ENCODE measurements at regions not wholly inside any gene's neighbourhood (a gene's known extent, or its start where the extent isn't known, plus 50 kb on each side); places are given as distances from the start of the nearest gene placed in this dataset.

DNA sequence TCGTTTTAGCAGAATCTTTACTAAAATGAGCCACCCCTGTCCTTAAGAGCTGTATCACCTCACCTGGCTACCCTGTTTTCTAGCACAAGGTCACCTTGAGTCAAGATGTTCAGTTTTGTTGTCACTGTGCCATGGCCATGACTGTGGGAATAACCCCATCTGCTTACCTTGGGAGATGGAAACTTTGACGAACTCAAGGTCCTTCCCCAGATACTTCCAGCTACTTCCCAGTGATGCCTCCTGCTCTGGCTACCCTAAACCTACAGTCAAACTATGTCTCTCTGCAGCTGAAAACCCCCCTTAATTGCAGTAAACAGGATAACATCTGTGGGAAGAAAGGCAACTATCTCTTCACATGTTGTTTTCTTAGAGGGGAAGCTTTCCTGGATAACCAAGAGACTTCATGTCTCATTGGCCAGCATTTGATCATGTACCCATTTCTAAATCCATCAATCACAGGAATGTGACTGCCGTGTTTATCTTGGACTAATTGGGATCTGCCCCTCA, 89.5 kb upstream of the C1orf21 start:
- TF ChIP-seq, protein P1, sequence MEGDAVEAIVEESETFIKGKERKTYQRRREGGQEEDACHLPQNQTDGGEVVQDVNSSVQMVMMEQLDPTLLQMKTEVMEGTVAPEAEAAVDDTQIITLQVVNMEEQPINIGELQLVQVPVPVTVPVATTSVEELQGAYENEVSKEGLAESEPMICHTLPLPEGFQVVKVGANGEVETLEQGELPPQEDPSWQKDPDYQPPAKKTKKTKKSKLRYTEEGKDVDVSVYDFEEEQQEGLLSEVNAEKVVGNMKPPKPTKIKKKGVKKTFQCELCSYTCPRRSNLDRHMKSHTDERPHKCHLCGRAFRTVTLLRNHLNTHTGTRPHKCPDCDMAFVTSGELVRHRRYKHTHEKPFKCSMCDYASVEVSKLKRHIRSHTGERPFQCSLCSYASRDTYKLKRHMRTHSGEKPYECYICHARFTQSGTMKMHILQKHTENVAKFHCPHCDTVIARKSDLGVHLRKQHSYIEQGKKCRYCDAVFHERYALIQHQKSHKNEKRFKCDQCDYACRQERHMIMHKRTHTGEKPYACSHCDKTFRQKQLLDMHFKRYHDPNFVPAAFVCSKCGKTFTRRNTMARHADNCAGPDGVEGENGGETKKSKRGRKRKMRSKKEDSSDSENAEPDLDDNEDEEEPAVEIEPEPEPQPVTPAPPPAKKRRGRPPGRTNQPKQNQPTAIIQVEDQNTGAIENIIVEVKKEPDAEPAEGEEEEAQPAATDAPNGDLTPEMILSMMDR (IDR thresholded peaks at IDR 0.05), result no peak
- TF ChIP-seq POLR2A (IDR thresholded peaks at IDR 0.05) (no peak), POLR2AphosphoS5 (IDR thresholded peaks at IDR 0.05) (no peak), EP300 (IDR thresholded peaks at IDR 0.05) (no peak)

All from suprapubic skin (tissue), 4 donors.